Heart right ventricle (tissue), 16 donors: ENCODE measurements at regions not wholly inside any gene's neighbourhood (a gene's known extent, or its start where the extent isn't known, plus 50 kb on each side); places are given as distances from the start of the nearest gene placed in this dataset.

Experiments used
- ATAC-seq, 8 donors: fragments of 200-7000 bp; cut with Tn5 transposase; one replicate each; pipeline ENCODE4 v1.9.1; 2020; ENCODE audit warnings: mild to moderate bottlenecking in 8 of 8, moderate library complexity in 8 of 8, moderate number of reproducible peaks in 1 of 8
- DNase-seq, 2 donors: peaks; one replicate each; pipeline ENCODE4 v3.0.0-alpha.2; 2020
- H3K27ac ChIP-seq, 10 donors: fragments of 200-600 bp; sonication (generic) in 2 of 10; one replicate each; pipeline versions ENCODE4 v1.5.0 to v1.8.0; 2020 to 2022; ENCODE audit warnings: mild to moderate bottlenecking in 3 of 10
- H3K27me3 ChIP-seq, 7 donors: fragments of 200-600 bp; one replicate each; pipeline ENCODE4 v1.8.0; 2021 to 2022; ENCODE audit warnings: mild to moderate bottlenecking in 2 of 7
- H3K36me3 ChIP-seq, 9 donors: fragments of 200-600 bp; sonication (generic) in 1 of 9; one replicate each; pipeline versions ENCODE4 v1.5.0 to v1.8.0; 2020 to 2022; ENCODE audit warnings: mild to moderate bottlenecking in 2 of 9
- H3K4me1 ChIP-seq, 9 donors: fragments of 200-600 bp; sonication (generic) in 1 of 9; one replicate each; pipeline versions ENCODE4 v1.5.0 to v1.8.0; 2020 to 2022; ENCODE audit warnings: mild to moderate bottlenecking in 4 of 9
- H3K4me3 ChIP-seq, 10 donors: fragments of 200-600 bp; sonication (generic) in 2 of 10; one replicate each; pipeline versions ENCODE4 v1.5.0 to v1.8.0; 2020 to 2022; ENCODE audit warnings: mild to moderate bottlenecking in 7 of 10, moderate library complexity in 2 of 10
- H3K9me3 ChIP-seq, 11 donors: fragments of 200-600 bp in 10 of 11; sonication (generic) in 2 of 11; one replicate each; pipeline versions ENCODE4 v1.5.0 to v1.8.0; 2013 to 2022; ENCODE audit warnings: mild to moderate bottlenecking in 2 of 11, control low read depth in 1 of 11, moderate library complexity in 1 of 11
- WGBS, 2 donors: extraction: QIAGEN DNeasy Blood & Tissue Kit; methylation state at CpG; one replicate each; pipeline ENCODE4 v1.1.7; 2013; ENCODE audit warnings: inconsistent platforms in 1 of 2; 5-methylcytosine and 5-hydroxymethylcytosine counted together
- intact Hi-C, 10 donors: fragments of 100-400 bp; cut with DNase I; formaldehyde crosslinking; loops; one replicate each; pipeline versions ENCODE4 v1.11.1 to v1.14.2; 2022
- TF ChIP-seq, protein P1 (sequence below), 9 donors: fragments of 200-600 bp; sonication (generic) in 2 of 9; IDR thresholded peaks; one replicate each; pipeline versions ENCODE4 v1.5.0 to v1.8.0; 2021 to 2022; ENCODE audit warnings: antibody characterized with exemption in 9 of 9, mild to moderate bottlenecking in 5 of 9, moderate library complexity in 1 of 9
- donor health status: Arrhythmogenic right ventricular cardiomyopathy.
- donor health status: ischemic (EF 13 %, LVEDD 7.1; RV severe dilation, severe dysfunction).
- donor health status: healthy with polysubstance abuse.
- donor health status: DM: no; HTN: yes; CAD: no.
- donor health status: DM: no; HTN: no; CAD: no.
- donor health status: ischemic (EF 25% LVEDD 6.9; RV normal size, moderate dysfunction).
- donor health status: ischemic (EF 25% LVEDD 5.7; RV mildly dilated, moderate dysfunction).
- donor health status: healthy.
- donor health status: DM: yes; HTN: yes; CAD: no.
- donor health status: Ischemic cardiomyopathy.
- donor health status: ischemic (EF 35%, LVEDD 5.7; RV mildly dilated, moderate dysfunction).
- donor health status: nonischemic (EF 11% LVEDD 7.7; RV severe dilation, severe dysfunction).
- donor health status: DM: yes; HTN: yes; CAD: no.
- donor health status: PGD.
- donor health status: ischemic (EF 29% LVEDD 5.4; RV normal size, mild dysfunction).
- donor health status: nonischemic (EF 23%, LVEDD 6.1; RV moderate dilation, normal function).

DNA sequence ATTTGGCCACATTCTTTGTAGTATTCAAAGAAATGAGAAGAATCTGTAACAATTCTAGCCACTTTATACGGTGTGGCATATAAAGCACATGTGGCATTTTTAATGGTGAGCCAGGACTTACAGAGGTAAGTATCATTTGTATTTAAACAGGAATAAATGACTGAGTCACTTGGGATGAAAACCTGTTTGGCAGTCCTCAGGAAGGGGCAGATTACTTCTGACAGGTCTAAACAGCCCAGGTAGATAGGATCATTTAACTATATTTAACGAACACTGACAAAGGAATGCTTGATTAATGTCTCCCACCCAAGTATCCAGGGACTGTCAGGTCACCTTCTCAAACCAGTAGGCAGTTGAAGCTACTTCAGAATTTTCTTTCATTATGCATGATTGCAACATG, 241.5 kb upstream of the SATB1 start:
- Histone ChIP-seq H3K36me3 (no peaks in the 10 kb centered on the region), H3K4me3 (no peak overlapping the region), H3K9me3 (peaks cover 0 to 5% (median 0%) of the 10 kb centered on the region in 11 donors), H3K27me3 (no peaks in the 10 kb centered on the region), H3K27ac (no peak overlapping the region), H3K4me1 (no peaks in the 10 kb centered on the region)
- TF ChIP-seq, protein P1, sequence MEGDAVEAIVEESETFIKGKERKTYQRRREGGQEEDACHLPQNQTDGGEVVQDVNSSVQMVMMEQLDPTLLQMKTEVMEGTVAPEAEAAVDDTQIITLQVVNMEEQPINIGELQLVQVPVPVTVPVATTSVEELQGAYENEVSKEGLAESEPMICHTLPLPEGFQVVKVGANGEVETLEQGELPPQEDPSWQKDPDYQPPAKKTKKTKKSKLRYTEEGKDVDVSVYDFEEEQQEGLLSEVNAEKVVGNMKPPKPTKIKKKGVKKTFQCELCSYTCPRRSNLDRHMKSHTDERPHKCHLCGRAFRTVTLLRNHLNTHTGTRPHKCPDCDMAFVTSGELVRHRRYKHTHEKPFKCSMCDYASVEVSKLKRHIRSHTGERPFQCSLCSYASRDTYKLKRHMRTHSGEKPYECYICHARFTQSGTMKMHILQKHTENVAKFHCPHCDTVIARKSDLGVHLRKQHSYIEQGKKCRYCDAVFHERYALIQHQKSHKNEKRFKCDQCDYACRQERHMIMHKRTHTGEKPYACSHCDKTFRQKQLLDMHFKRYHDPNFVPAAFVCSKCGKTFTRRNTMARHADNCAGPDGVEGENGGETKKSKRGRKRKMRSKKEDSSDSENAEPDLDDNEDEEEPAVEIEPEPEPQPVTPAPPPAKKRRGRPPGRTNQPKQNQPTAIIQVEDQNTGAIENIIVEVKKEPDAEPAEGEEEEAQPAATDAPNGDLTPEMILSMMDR (IDR thresholded peaks at IDR 0.05) = no peak
- intact Hi-C loops = no loop called here
- DNase-seq = no peak
- no peak for ATAC-seq
- WGBS, 2 donors = 69 to 85% methylated on average over 2 of the region's 2 CpGs

DNA sequence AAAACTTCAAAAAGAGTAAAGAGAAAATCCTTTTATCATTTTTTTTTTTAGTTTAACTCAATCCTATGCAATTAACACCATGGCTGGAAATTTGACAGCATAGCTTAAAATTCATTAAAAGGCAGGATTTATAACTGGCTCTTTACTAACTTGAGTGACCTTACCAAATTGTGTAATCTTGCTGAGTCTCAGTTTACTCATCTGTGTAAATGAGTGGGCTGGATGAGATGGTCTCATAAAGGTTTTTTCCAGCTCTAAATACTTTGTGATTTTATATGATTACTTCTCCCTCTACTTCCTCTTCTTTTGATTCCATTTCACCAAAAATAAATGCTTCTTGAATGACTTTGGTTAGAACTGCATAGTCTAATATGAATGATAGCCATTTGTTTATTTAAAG, 234.9 kb upstream of the SATB1 start:
- no peak for DNase-seq
- no peaks in the 10 kb centered on the region for H3K36me3 ChIP-seq
- peaks cover 0 to 5% (median 0%) of the 10 kb centered on the region in 11 donors for H3K9me3 ChIP-seq
- no peak overlapping the region for H3K4me3 ChIP-seq
- TF ChIP-seq, protein P1 (IDR thresholded peaks at IDR 0.05) = no peak
- no peak overlapping the region for H3K27ac ChIP-seq
- no peak for ATAC-seq
- H3K27me3 ChIP-seq = peaks cover 0 to 4% (median 0%) of the 10 kb centered on the region in 7 donors
- intact Hi-C loops = no loop called here
- no peaks in the 10 kb centered on the region for H3K4me1 ChIP-seq

DNA sequence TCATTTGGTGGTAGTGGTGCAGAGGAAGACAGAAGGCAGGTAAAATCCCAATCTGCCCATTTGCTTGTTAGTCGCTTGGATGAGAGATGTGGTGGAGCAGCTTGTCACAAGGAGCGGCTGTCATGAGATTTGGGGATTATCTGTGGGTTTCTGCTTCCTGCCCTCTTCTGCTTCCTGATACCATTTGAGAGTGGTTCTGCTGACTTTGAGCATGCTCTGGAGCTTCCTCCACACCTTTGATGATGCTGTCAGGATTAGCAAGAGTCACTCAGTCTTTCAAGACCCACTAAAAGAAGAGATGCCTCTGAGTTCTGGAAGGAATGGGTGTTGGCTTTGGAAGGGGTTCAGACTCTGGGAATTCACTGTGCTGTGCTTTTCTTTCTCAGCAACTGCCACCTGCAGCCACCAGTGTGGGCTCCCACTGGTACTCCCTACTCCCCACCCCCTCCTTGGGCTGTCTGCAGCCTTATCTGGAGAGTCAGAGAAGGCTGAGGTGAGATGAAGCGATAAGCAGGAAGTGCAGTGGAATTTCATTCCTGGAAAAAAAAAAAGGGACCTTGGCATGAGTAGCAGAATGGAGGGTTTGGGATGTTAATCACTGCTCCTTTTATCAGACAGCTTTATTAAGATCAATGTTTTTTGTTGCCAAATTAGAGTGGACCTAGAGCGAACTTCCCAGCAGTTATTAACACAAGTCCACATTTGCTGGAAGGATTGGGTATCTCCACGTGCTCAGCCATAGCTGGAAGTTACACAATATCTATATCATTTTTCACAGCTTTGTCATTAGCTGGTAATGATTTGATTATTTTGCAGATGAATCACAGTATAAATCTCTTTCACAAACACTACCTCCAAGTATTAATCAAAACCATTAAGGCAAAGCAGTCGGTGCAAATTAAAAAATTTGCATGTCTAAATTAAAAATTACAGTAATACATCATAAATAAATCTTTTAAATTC, 233.0 kb upstream of the SATB1 start:
- Histone ChIP-seq H3K4me3 (no peak overlapping the region), H3K9me3 (peaks cover 0 to 5% (median 0%) of the 10 kb centered on the region in 11 donors), H3K4me1 (no peaks in the 10 kb centered on the region), H3K36me3 (no peaks in the 10 kb centered on the region), H3K27me3 (peaks cover 0 to 4% (median 0%) of the 10 kb centered on the region in 7 donors), H3K27ac (no peak overlapping the region)
- 53 to 56% methylated on average over 6 of the region's 6 CpGs for WGBS, 2 donors
- intact Hi-C loops = no loop called here
- no peak for ATAC-seq
- no peak for DNase-seq
- TF ChIP-seq, protein P1 (IDR thresholded peaks at IDR 0.05) = no peak

GRCh38 chr3:18656866-18657265, 231.7 kb upstream of the SATB1 start:
- TF ChIP-seq, protein P1 (IDR thresholded peaks at IDR 0.05) = no peak
- no peak overlapping the region for H3K4me3 ChIP-seq
- 67 to 83% methylated on average over 5 of the region's 5 CpGs for WGBS, 2 donors
- peaks cover 0 to 5% (median 0%) of the 10 kb centered on the region in 11 donors for H3K9me3 ChIP-seq
- no peak for ATAC-seq
- intact Hi-C loops = no loop called here
- peaks cover 0 to 4% (median 0%) of the 10 kb centered on the region in 7 donors for H3K27me3 ChIP-seq
- no peak for DNase-seq
- no peak overlapping the region for H3K27ac ChIP-seq
- no peaks in the 10 kb centered on the region for H3K36me3 ChIP-seq
- no peaks in the 10 kb centered on the region for H3K4me1 ChIP-seq
